Tibial nerve (tissue), 4 donors: ENCODE measurements at regions not wholly inside any gene's neighbourhood (a gene's known extent, or its start where the extent isn't known, plus 50 kb on each side); places are given as distances from the start of the nearest gene placed in this dataset.
"Not testable (repeated sequence)": the region's sequence is repeated elsewhere in the genome, so short reads cannot be mapped to it uniquely, and the experiment has no call there.

Source experiments
- DNase-seq, 2 donors: peaks; one replicate each; pipeline ENCODE4 v3.0.0-alpha.2; 2019; ENCODE audit warnings: low spot score in 2 of 2
- H3K27ac ChIP-seq, 4 donors: fragments of 200-600 bp; sonication (generic) in 3 of 4; one replicate each; pipeline ENCODE4 v1.5.1; 2017 to 2019; ENCODE audit warnings: mild to moderate bottlenecking in 1 of 4
- H3K27me3 ChIP-seq, 2 donors: fragments of 200-600 bp; sonication (generic) in 1 of 2; one replicate each; pipeline versions ENCODE4 v1.5.1 to v1.6.0; 2017 to 2019
- H3K36me3 ChIP-seq, 3 donors: fragments of 200-600 bp; sonication (generic); one replicate each; pipeline ENCODE4 v1.5.1; 2018 to 2019
- H3K4me1 ChIP-seq, 4 donors: fragments of 200-600 bp; sonication (generic) in 3 of 4; one replicate each; pipeline ENCODE4 v1.5.1; 2017 to 2019
- H3K4me3 ChIP-seq, 4 donors: fragments of 200-600 bp; sonication (generic) in 3 of 4; one replicate each; pipeline ENCODE4 v1.5.1; 2017 to 2019; ENCODE audit warnings: mild to moderate bottlenecking in 1 of 4, moderate library complexity in 1 of 4
- H3K9me3 ChIP-seq, 4 donors: fragments of 200-600 bp; sonication (generic) in 3 of 4; one replicate each; pipeline ENCODE4 v1.5.1; 2017 to 2019
- CTCF ChIP-seq, 5 experiments: fragments of 200-600 bp in 3 of 5; fragments of 450-650 bp in 2 of 5; sonication (generic) in 3 of 5; IDR thresholded peaks; one replicate each; pipeline ENCODE4 v1.5.1; 2016 to 2019; ENCODE audit warnings: antibody characterized with exemption in 5 of 5, mild to moderate bottlenecking in 3 of 5, moderate library complexity in 2 of 5
- EP300 ChIP-seq, 2 donors: sonication (generic); formaldehyde crosslinking; IDR thresholded peaks; one replicate each; pipeline ENCODE4 v1.6.1; 2017; ENCODE audit warnings: antibody characterized with exemption in 2 of 2, mild to moderate bottlenecking in 1 of 2
- POLR2A ChIP-seq, 2 donors: fragments of 450-650 bp; IDR thresholded peaks; one replicate each; pipeline ENCODE4 v1.6.1; 2017; ENCODE audit warnings: antibody characterized with exemption in 2 of 2, mild to moderate bottlenecking in 2 of 2, moderate library complexity in 2 of 2
- WGBS, 2 donors: methylation state at CpG; one replicate each; pipeline ENCODE4 v1.1.5; 2018; 5-methylcytosine and 5-hydroxymethylcytosine counted together

GRCh38 chr13:50425772-50426171 lies 410.5 kb downstream of the KCNRG start:
- Histone ChIP-seq H3K4me1 (peaks cover 0 to 32% (median 4%) of the 10 kb centered on the region in 4 donors), H3K36me3 (no peaks in the 10 kb centered on the region), H3K9me3 (no peaks in the 10 kb centered on the region), H3K27ac (no peak overlapping the region), H3K27me3 (no peaks in the 10 kb centered on the region), H3K4me3 (no peak overlapping the region)
- no peak for DNase-seq
- TF ChIP-seq POLR2A (IDR thresholded peaks at IDR 0.05) (no peak), CTCF (IDR thresholded peaks at IDR 0.05) (no peak), EP300 (IDR thresholded peaks at IDR 0.05) (no peak)

DNA sequence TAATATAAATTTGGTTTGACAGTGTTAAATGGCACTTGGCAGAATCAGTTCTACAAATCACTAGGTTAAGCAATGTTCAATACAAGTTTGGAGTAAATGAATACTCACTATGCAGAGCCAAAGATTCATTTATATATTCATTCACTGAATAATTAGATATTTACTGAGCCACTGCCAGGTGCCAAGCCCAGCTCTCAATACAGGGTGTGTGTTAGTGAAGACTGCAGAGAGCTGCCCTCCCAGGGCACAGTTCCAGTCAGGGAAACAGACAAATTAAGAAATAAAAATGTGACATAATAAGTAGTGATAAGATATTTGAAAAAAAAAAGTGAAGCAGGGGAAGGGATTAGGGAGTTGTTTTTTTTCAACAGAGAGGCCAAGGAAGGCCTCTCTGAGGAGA lies 411.7 kb downstream of the KCNRG start:
- Histone ChIP-seq H3K4me1 (peaks cover 0 to 20% (median 1%) of the 10 kb centered on the region in 4 donors), H3K27me3 (no peaks in the 10 kb centered on the region), H3K36me3 (no peaks in the 10 kb centered on the region), H3K4me3 (no peak overlapping the region), H3K27ac (no peak overlapping the region), H3K9me3 (no peaks in the 10 kb centered on the region)
- no peak for DNase-seq
- TF ChIP-seq CTCF (IDR thresholded peaks at IDR 0.05) (no peak), EP300 (IDR thresholded peaks at IDR 0.05) (no peak), POLR2A (IDR thresholded peaks at IDR 0.05) (no peak)

GRCh38 chr13:50427511-50427910 lies 412.3 kb downstream of the KCNRG start:
- H3K27me3 ChIP-seq, H3K4me3 ChIP-seq, H3K27ac ChIP-seq, DNase-seq, H3K36me3 ChIP-seq, H3K9me3 ChIP-seq: not testable (repeated sequence)
- 98 to 99% methylated on average over 9 of the region's 9 CpGs for WGBS, 2 donors
- H3K4me1 ChIP-seq = peaks cover 0 to 14% (median 0%) of the 10 kb centered on the region in 4 donors

DNA sequence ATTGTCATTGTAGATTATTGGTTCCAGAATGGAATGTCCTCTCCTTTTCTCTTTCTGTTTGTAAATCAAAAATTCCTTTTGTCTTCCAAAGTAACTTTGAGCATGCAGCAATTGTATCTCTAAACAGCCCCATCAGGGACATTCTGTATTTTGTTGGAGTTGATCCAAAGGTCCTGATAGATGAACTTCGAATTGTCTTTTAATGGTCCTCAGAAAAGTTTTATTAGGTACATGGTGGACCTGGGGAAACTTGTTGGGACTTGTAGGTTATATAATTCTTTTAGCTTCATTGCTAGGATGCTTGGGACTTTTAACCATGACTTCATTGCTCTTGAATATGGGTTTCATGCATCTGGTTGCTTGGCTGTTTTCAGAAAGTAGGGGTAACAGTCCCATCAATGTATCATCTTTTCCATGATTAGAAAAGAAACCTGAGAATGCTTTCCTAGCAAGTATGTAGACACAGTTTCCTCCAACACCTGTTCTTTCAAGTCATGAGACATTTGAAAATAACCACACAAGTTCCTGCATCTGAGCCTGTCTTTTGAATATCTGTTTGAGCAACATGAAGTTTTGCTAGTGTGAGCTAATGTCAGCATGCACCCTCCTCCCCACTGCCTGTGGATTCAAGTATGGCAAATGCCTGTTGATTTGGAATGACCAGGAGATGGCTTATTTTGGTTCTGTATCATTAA lies 413.1 kb downstream of the KCNRG start:
- no peak overlapping the region for H3K27ac ChIP-seq
- no peak for DNase-seq
- H3K4me3 ChIP-seq = no peak overlapping the region
- H3K4me1 ChIP-seq = peaks cover 0 to 6% (median 0%) of the 10 kb centered on the region in 4 donors
- no peaks in the 10 kb centered on the region for H3K27me3 ChIP-seq
- H3K36me3 ChIP-seq = no peaks in the 10 kb centered on the region
- no peak for TF ChIP-seq CTCF (IDR thresholded peaks at IDR 0.05)
- no peak for TF ChIP-seq POLR2A (IDR thresholded peaks at IDR 0.05)
- TF ChIP-seq EP300 (IDR thresholded peaks at IDR 0.05) = no peak
- no peaks in the 10 kb centered on the region for H3K9me3 ChIP-seq
- 77 to 83% methylated on average over 1 of the region's 1 CpG for WGBS, 2 donors

- Histone ChIP-seq H3K27ac (no peak overlapping the region), H3K9me3 (no peaks in the 10 kb centered on the region), H3K4me1 (no peaks in the 10 kb centered on the region), H3K36me3 (no peaks in the 10 kb centered on the region), H3K27me3 (no peaks in the 10 kb centered on the region), H3K4me3 (no peak overlapping the region)
- 97 to 98% methylated on average over 2 of the region's 2 CpGs for WGBS, 2 donors
- no peak for DNase-seq
- no peak for TF ChIP-seq EP300 (IDR thresholded peaks at IDR 0.05)
- TF ChIP-seq POLR2A (IDR thresholded peaks at IDR 0.05) = no peak
- no peak for TF ChIP-seq CTCF (IDR thresholded peaks at IDR 0.05)
These were observed 408.5 kb downstream of the DLEU7 start for GRCh38 chr13:50435011-50435410.

- no peaks in the 10 kb centered on the region for H3K27me3 ChIP-seq
- no peak overlapping the region for H3K27ac ChIP-seq
- H3K9me3 ChIP-seq = no peaks in the 10 kb centered on the region
- H3K4me3 ChIP-seq = no peak overlapping the region
- 27 to 39% methylated on average over 1 of the region's 1 CpG for WGBS, 2 donors
- DNase-seq = no peak
- no peaks in the 10 kb centered on the region for H3K36me3 ChIP-seq
- TF ChIP-seq POLR2A (IDR thresholded peaks at IDR 0.05) (no peak), EP300 (IDR thresholded peaks at IDR 0.05) (no peak), CTCF (IDR thresholded peaks at IDR 0.05) (no peak)
- H3K4me1 ChIP-seq = no peaks in the 10 kb centered on the region
These were observed 406.2 kb downstream of the DLEU7 start for GRCh38 chr13:50437252-50437651.
